ENCODE measurements at regions not wholly inside any gene's neighbourhood (a gene's known extent, or its start where the extent isn't known, plus 50 kb on each side); places are given as distances from the start of the nearest gene placed in this dataset.

- TF ChIP-seq CTCF (IDR thresholded peaks at IDR 0.05; ENCODE audit: insufficient read depth, low read depth, low read length): no peak
- no peak for TF ChIP-seq EZH2 (IDR thresholded peaks at IDR 0.05; ENCODE audit: insufficient read depth, low read length)
Observed at GRCh38 chr7:80287400-80288174, 153.0 kb downstream of the GNAI1 start.

Data from astrocyte (in vitro differentiated cells and primary cell).